Gastroesophageal sphincter (tissue), 4 donors: ENCODE measurements at regions not wholly inside any gene's neighbourhood (a gene's known extent, or its start where the extent isn't known, plus 50 kb on each side); places are given as distances from the start of the nearest gene placed in this dataset.
"Not testable (repeated sequence)": the region's sequence is repeated elsewhere in the genome, so short reads cannot be mapped to it uniquely, and the experiment has no call there.

Experiments used
- ATAC-seq: fragments of 150-250 bp; one replicate; pipeline ENCODE4 v1.9.1; 2016; ENCODE audit warnings: mild to moderate bottlenecking, moderate library complexity
- H3K27ac ChIP-seq, 4 donors: fragments of 200-600 bp; sonication (generic) in 3 of 4; 1 replicate in 3 of 4; 2 replicates in 1 of 4; pipeline ENCODE4 v1.5.1; 2016 to 2019
- H3K27me3 ChIP-seq: fragments of 200-600 bp; sonication (generic); one replicate; pipeline ENCODE4 v1.5.1; 2019
- H3K36me3 ChIP-seq, 2 donors: fragments of 200-600 bp; sonication (generic); one replicate each; pipeline ENCODE4 v1.5.1; 2019; ENCODE audit warnings: control low read depth in 1 of 2
- H3K4me1 ChIP-seq, 3 donors: fragments of 200-600 bp; sonication (generic); 1 replicate in 2 of 3; 2 replicates in 1 of 3; pipeline ENCODE4 v1.5.1; 2016 to 2019; ENCODE audit warnings: control low read depth in 2 of 3
- H3K4me3 ChIP-seq, 2 donors: fragments of 200-600 bp; sonication (generic); one replicate each; pipeline ENCODE4 v1.5.1; 2019; ENCODE audit warnings: mild to moderate bottlenecking in 1 of 2, moderate library complexity in 1 of 2
- H3K9me3 ChIP-seq, 3 donors: fragments of 200-600 bp; sonication (generic); one replicate each; pipeline ENCODE4 v1.5.1; 2017 to 2019; ENCODE audit warnings: control low read depth in 2 of 3
- CTCF ChIP-seq, 4 experiments: fragments of 200-600 bp in 2 of 4; fragments of 450-650 bp in 2 of 4; sonication (generic) in 1 of 4; IDR thresholded peaks; one replicate each; pipeline ENCODE4 v1.5.1; 2017 to 2019; ENCODE audit warnings: antibody characterized with exemption in 4 of 4, mild to moderate bottlenecking in 2 of 4, moderate library complexity in 2 of 4
- EP300 ChIP-seq: sonication (generic); formaldehyde crosslinking; IDR thresholded peaks from one replicate; pipeline ENCODE4 v1.6.1; 2017; ENCODE audit warnings: antibody characterized with exemption, mild to moderate bottlenecking
- POLR2A ChIP-seq, 2 donors: fragments of 450-650 bp; IDR thresholded peaks; one replicate each; pipeline ENCODE4 v1.6.1; 2017; ENCODE audit warnings: antibody characterized with exemption in 2 of 2, mild to moderate bottlenecking in 2 of 2, moderate library complexity in 1 of 2
- POLR2AphosphoS5 ChIP-seq: sonication (generic); formaldehyde crosslinking; IDR thresholded peaks from one replicate; pipeline ENCODE4 v1.6.1; 2017; ENCODE audit warnings: antibody characterized with exemption
- WGBS, 2 donors: methylation state at CpG; one replicate each; pipeline ENCODE4 v1.1.5; 2018; ENCODE audit warnings: low coverage in 1 of 2; 5-methylcytosine and 5-hydroxymethylcytosine counted together

GRCh38 chr6:67698534-67698933 is 936.5 kb upstream of the ADGRB3 start:
- no peak for ATAC-seq
- Histone ChIP-seq H3K27me3 (no peaks in the 10 kb centered on the region), H3K4me3 (no peak overlapping the region), H3K4me1 (no peaks in the 10 kb centered on the region), H3K9me3 (no peaks in the 10 kb centered on the region), H3K27ac (no peak overlapping the region), H3K36me3 (no peaks in the 10 kb centered on the region)
- 44 to 59% methylated on average over 4 of the region's 4 CpGs for WGBS, 2 donors
- TF ChIP-seq POLR2AphosphoS5: no peak
- TF ChIP-seq EP300: no peak
- no peak for TF ChIP-seq POLR2A (IDR thresholded peaks at IDR 0.05)
- no peak for TF ChIP-seq CTCF (IDR thresholded peaks at IDR 0.05)

GRCh38 chr6:67694127-67694526 is 941.0 kb upstream of the ADGRB3 start:
- ATAC-seq: no peak
- Histone ChIP-seq H3K27me3 (no peaks in the 10 kb centered on the region), H3K27ac (no peak overlapping the region), H3K36me3 (no peaks in the 10 kb centered on the region), H3K4me1 (no peaks in the 10 kb centered on the region), H3K9me3 (no peaks in the 10 kb centered on the region), H3K4me3 (no peak overlapping the region)
- WGBS, 2 donors: 79 to 85% methylated on average over 4 of the region's 4 CpGs
- TF ChIP-seq POLR2AphosphoS5 (no peak), POLR2A (IDR thresholded peaks at IDR 0.05) (no peak), EP300 (no peak), CTCF (IDR thresholded peaks at IDR 0.05) (no peak)

DNA sequence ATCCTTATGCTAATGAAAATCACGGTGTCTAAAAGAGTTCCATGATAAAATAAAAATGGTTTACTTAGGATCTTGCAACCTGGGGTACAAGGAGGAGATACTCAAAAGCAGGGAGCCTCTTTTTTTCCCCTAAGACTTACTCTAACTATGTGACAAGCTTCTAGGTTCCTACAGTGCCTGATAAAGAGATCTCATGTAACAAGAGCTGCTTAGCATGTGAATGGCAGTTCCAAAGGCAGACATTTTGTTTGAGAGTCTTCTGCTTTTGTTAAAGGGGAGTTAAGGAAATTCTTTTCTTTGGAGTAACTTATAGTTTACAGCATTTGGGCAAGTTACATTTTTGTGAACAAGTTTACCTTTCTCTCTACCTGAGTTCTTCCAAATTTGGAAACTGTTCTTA is 945.8 kb upstream of the ADGRB3 start:
- Histone ChIP-seq H3K9me3 (no peaks in the 10 kb centered on the region), H3K27me3 (no peaks in the 10 kb centered on the region), H3K36me3 (no peaks in the 10 kb centered on the region), H3K4me3 (no peak overlapping the region), H3K4me1 (no peaks in the 10 kb centered on the region), H3K27ac (no peak overlapping the region)
- WGBS, 2 donors: 80 to 100% methylated on average over 1 of the region's 1 CpG
- ATAC-seq: no peak
- TF ChIP-seq POLR2AphosphoS5 (no peak), CTCF (IDR thresholded peaks at IDR 0.05) (no peak), EP300 (no peak)

- no peak for ATAC-seq
- Histone ChIP-seq H3K27ac (no peak overlapping the region), H3K4me3 (no peak overlapping the region), H3K36me3 (no peaks in the 10 kb centered on the region), H3K9me3 (no peaks in the 10 kb centered on the region), H3K4me1 (no peaks in the 10 kb centered on the region), H3K27me3 (no peaks in the 10 kb centered on the region)
- 75 to 89% methylated on average over 5 of the region's 7 CpGs for WGBS, 2 donors
- TF ChIP-seq CTCF (IDR thresholded peaks at IDR 0.05): no peak
- no peak for TF ChIP-seq POLR2AphosphoS5
- no peak for TF ChIP-seq EP300
- TF ChIP-seq POLR2A (IDR thresholded peaks at IDR 0.05): no peak
Observed at GRCh38 chr6:67687396-67687795, 947.7 kb upstream of the ADGRB3 start.

DNA sequence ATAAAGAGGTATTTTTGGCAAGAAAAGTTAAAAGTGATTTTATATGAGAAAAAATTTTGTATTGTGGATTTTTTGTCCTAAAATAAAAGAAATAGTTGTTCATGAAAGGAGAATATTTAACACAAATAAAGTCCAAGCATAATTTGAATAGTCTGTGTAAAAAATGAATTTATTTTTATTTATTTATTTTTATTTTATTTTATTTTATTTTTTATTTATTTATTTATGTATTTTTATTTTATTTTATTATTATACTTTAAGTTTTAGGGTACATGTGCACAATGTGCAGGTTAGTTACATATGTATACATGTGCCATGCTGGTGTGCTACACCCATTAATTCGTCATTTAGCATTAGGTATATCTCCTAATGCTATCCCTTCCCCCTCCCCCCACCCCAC is 948.9 kb upstream of the ADGRB3 start:
- H3K4me3 ChIP-seq, H3K9me3 ChIP-seq, H3K36me3 ChIP-seq, ATAC-seq, H3K27me3 ChIP-seq, H3K4me1 ChIP-seq, H3K27ac ChIP-seq: not testable (repeated sequence)
- WGBS, 2 donors: 67 to 75% methylated on average over 1 of the region's 1 CpG

DNA sequence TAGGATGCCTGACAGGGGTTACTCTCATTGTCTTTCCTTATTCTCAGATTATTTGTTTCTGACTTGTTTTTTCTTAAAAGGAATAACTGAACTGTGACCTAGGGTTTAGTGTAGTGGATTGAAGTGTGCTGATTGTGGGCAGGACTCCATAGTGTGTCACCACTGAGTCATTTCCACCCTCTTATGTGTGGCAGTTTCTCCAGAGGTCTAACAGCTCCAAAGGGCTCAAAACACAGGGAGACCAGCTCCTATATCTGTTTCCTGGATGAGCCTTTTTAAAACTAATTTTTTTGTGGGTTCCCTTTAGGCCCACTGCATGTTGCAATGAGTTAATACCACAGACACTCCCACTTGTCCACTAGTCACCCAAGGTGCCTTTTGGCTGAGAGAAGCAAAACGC is 951.1 kb upstream of the ADGRB3 start:
- WGBS, 2 donors: 13 to 60% methylated on average over 1 of the region's 1 CpG
- H3K9me3 ChIP-seq: no peaks in the 10 kb centered on the region
- no peaks in the 10 kb centered on the region for H3K27me3 ChIP-seq
- no peaks in the 10 kb centered on the region for H3K36me3 ChIP-seq
- H3K4me1 ChIP-seq: no peaks in the 10 kb centered on the region
- TF ChIP-seq CTCF (IDR thresholded peaks at IDR 0.05) (no peak), EP300 (no peak), POLR2A (IDR thresholded peaks at IDR 0.05) (no peak), POLR2AphosphoS5 (no peak)
- no peak for ATAC-seq
- no peak overlapping the region for H3K4me3 ChIP-seq
- no peak overlapping the region for H3K27ac ChIP-seq
